Limb (tissue), 2 donors: ENCODE measurements at regions not wholly inside any gene's neighbourhood (a gene's known extent, or its start where the extent isn't known, plus 50 kb on each side); places are given as distances from the start of the nearest gene placed in this dataset.
"Not testable (repeated sequence)": the region's sequence is repeated elsewhere in the genome, so short reads cannot be mapped to it uniquely, and the experiment has no call there.

Experiments
- DNase-seq, 2 donors: peaks; one replicate each; pipeline ENCODE4 v3.0.0-alpha.2; 2016; ENCODE audit errors: extremely low spot score in 2 of 2

GRCh38 chr6:23851522-23851921 lies 274.5 kb upstream of the NRSN1 start:
- no peak for DNase-seq

DNA sequence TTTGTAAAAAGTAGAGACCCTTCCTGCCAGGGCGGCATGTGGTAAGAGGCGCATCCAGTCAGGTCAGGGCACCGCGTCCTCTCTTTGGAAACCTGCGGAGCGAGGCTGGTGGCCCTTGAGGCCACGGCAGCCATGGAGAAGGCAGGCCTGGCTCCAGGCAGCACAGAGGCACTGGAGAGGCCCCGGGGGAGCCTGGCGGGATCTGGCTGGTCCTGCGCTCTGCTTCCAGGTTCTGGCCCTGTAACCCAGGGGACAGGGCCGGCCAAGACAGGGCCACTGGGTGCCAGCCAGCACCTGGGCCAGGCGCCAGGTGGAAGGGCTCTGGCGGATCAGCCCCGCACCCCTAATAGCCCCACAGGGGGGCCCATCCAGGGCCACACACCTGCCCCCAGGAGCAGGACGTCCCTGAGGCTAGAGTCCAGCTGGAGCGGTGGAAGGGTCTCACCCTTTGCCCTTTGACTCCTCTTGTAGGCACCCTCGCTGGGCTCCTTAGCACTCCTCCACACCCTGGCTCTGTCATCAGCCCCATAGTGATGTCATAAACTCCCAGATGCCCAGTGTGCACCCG lies 272.4 kb upstream of the NRSN1 start:
- DNase-seq, result not testable (repeated sequence)

DNA sequence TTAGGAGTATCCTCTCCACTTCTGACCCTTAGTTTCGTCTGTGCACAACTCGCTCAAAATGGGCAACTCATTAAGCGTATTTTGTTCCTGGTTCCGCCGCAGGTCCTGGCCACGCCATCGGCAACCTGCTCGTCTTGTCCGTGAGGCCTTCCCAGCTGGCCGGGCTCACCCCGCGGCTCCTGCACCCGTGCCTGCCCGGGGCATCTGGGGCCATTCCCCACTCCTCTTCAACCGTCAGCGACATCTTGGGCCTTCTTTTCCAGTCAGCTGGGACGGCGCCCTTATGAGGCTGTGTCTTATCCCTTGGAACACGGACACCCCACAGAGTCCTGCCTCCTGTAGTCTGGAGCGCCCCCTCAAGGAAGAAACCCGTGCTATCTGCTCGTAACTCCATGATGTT lies 271.9 kb upstream of the NRSN1 start:
- DNase-seq, result not testable (repeated sequence)

GRCh38 chr6:23855497-23856116 lies 270.4 kb upstream of the NRSN1 start:
- no peak for DNase-seq

DNA sequence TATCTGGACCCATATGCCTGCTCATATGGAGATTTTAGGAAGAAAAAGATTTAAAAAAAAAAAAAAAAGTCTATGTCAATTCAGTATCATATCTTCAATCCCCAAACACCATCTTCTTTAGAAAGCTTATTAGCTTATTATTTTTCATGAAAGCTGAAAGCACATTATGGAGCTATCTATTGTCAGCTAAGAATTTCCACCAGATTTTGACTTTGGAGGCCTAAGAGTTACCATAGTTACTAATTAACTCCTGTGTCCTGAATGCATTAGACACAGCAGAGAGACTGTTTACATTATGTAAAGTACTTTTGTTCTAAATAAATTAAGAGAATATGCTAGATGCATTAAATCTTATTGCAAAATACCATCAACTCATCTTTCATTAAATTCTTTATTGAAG lies 255.5 kb upstream of the NRSN1 start:
- DNase-seq, result no peak

DNA sequence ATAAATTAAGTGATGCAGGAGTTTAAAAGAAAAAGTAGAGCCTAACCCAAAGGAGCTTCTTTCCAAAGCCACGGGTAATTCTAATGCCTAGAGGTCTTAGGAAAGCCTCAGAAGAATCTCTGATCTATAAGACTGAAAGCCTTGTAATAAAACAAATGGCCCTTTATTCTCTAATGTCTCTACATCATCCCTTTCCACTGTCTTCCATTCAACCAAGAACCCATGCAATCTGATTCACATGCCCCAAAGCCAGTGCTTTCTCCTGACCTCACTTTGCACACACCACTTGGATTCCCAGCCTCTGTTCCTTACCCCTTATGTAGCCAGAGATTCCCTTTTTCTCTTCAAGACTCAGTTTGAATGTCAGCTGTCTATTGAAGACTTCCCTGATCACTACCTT lies 252.9 kb upstream of the NRSN1 start:
- no peak for DNase-seq

DNA sequence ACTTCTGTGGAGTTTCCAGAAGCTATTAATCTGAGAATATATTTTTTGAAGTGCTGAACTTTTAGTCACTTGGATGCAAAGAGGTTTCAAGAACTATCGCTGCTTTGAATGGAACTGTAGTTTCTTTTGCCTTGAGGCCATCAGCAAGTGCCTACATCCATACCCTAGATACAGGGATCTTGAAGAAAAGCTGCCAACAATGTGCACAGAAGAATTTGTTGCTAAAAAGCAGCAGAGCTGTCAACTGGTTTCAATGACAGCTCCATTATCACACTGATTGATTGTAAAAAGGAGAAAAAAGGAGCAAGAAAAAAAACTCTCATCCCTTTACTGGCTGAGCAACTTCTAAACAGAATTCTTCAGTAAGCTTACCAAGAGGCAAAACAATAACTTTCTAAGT lies 251.0 kb upstream of the NRSN1 start:
- DNase-seq, result no peak

- no peak for DNase-seq
These were observed 246.2 kb upstream of the NRSN1 start for GRCh38 chr6:23879816-23880215.

DNA sequence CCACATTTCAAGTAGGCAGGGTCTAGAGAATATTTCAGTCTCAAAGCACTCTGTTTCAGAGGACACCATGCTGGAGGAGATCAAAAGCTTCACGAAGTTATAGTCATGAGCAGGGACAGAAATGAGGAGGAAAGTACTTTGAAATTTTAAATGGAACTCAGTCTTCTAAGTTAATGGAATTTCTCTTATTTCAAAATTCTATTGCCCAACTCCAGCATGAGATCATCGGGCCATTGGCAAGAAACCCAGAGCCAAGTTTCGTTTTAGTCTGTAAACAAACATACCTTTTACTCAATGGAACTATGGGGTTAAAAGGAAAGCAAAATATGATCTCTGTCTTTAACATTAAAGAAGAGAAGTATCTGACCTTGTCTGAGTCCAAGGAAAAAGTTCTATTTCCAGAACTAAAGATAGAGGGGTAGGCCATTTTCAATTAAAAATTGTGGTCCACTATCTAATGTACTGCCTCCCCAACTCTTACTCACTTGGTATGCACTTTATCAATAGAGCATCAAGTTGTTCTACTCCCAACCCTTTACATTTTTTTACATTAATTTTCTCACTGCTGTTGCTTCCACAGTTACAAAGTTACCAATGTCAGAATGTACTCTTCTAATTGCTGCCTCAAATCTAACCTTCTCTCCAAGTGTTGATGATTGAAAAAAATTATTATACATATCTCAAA lies 235.3 kb upstream of the NRSN1 start:
- no peak for DNase-seq

GRCh38 chr6:23905133-23905815 lies 220.7 kb upstream of the NRSN1 start:
- no peak for DNase-seq

- DNase-seq, result no peak
These were observed 215.6 kb upstream of the NRSN1 start for GRCh38 chr6:23910420-23910819.

GRCh38 chr6:23927935-23928334 lies 198.1 kb upstream of the NRSN1 start:
- no peak for DNase-seq

DNA sequence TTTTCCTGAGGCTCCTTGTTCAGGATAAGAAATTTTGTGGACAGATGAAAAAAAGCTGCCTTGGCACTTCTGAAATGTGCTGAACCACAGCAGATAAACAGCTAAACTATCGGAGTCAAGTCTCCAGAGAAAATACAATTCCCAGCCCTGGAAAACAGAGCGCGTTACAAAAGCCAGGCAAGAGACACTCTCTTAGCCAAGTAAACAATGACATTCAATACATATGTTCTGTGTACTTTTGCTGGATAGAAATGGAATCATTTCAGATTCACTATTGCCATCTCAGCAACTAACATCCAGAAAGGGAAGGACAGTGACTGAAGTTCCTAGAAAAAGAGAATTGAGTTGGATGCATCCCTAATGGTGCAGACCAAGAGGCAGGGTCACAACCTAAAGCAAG lies 196.8 kb upstream of the NRSN1 start:
- DNase-seq, result no peak

DNA sequence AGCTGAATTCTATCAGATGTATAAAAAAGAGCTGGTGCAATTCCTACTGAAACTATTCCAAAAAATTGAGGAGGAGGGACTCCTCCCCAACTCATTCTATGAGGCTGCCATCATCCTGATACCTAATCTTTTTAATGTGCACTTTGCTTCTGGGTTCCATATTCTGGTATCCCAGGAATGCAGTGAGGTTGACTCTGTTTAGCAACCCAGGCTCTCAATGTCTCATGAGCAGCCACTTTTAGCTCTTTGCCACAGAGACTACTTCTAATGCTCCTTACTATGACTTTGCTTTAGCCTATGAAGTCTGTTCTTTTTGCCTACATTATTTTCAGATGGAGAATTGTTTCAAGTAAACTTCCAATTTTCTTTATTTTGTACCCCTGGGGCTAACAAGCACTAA lies 185.5 kb upstream of the NRSN1 start:
- no peak for DNase-seq

DNA sequence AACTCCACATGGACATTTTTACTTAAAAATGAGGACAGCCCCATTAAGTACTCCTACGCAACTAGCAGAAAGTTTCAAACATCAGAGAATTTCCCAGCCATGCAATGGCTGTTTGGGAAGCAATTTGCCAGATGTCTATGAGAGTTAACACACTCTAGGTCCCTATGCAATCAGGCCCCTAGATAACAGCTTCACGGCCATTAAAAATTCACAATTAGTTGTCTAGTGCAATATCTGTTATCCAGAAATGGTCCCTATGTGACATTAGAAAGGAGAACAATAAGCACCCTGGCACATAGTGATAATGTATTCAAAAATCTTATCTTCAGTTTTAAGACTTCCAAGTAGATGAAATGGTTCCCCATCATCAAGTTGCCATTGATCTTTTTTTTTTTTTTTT lies 174.3 kb upstream of the NRSN1 start:
- no peak for DNase-seq

- DNase-seq, result no peak
These were observed 173.8 kb upstream of the NRSN1 start for GRCh38 chr6:23952245-23952644.

- no peak for DNase-seq
These were observed 172.0 kb upstream of the NRSN1 start for GRCh38 chr6:23953976-23954375.

DNA sequence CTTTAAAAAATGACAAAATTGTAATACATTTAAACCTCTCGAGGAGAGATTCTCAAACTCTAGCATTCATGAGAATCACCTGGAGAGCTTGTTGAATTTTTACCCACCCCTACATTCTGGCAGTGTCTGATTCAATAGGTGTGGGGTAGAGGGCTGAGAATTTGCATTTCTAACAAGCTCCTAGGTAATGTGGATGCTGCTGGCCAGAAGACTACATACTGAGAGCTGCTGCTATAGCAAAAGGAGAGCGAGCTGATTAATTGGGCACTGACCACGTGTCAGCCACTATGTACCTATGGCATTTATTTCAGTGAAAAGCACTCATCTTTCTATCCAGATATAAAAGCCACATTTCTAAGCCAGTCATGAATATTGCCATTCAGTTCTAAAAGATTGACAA lies 169.0 kb upstream of the NRSN1 start:
- no peak for DNase-seq

- DNase-seq, result no peak
These were observed 161.2 kb upstream of the NRSN1 start for GRCh38 chr6:23964865-23965264.

- no peak for DNase-seq
These were observed 156.7 kb upstream of the NRSN1 start for GRCh38 chr6:23969344-23969743.

- no peak for DNase-seq
These were observed 148.3 kb upstream of the NRSN1 start for GRCh38 chr6:23977706-23978105.

- no peak for DNase-seq
These were observed 145.1 kb upstream of the NRSN1 start for GRCh38 chr6:23980965-23981364.

DNA sequence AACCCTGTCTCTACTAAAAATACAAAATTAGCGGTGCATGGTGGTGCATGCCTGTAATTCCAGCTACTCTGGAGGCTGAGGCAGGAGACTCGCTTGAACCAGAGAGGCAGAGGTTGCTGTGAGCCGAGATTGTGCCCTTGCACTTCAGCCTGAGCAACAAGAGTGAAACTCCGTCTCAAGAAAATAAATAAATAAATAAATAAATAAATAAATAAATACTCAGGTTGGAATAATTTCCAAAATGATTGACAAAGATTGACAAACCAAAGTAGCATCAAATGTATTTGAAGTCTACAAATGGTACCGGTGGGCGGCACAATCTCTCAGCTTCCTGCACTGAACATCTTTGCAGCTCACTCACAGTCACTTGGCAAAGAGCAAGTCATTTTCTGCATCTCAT lies 144.1 kb upstream of the NRSN1 start:
- DNase-seq, result no peak
